H9 (cell line): ENCODE measurements at regions not wholly inside any gene's neighbourhood (a gene's known extent, or its start where the extent isn't known, plus 50 kb on each side); places are given as distances from the start of the nearest gene placed in this dataset.
A peak's percentile ranks its signal among the peaks of the same experiment; 100 is the strongest.

ENCODE experiments used
- DNase-seq: peaks from one replicate; pipeline ENCODE4 v3.0.0-alpha.2; 2017
- H2AFZ ChIP-seq: one replicate; pipeline ENCODE4 v1.6.1; 2013; ENCODE audit warnings: mild to moderate bottlenecking, low read length, control low read depth, moderate library complexity
- H2AK5ac ChIP-seq: 2 replicates; pipeline ENCODE4 v1.6.1; 2013; ENCODE audit warnings: low read length, control low read depth, mixed read lengths; ENCODE audit not compliant: insufficient read length
- H2BK120ac ChIP-seq: one replicate; pipeline ENCODE4 v1.6.1; 2013; ENCODE audit warnings: low read depth, mild to moderate bottlenecking, low read length, control low read depth, inconsistent platforms; ENCODE audit not compliant: poor library complexity, severe bottlenecking
- H2BK12ac ChIP-seq: 2 replicates; pipeline ENCODE4 v1.6.1; 2013; ENCODE audit warnings: low read length, control low read depth, mixed read lengths, low read depth; ENCODE audit not compliant: insufficient read length
- H2BK15ac ChIP-seq: 2 replicates; pipeline ENCODE4 v1.6.1; 2013; ENCODE audit warnings: low read depth, low read length, control low read depth
- H2BK20ac ChIP-seq: one replicate; pipeline ENCODE4 v1.6.1; 2013; ENCODE audit warnings: low read depth, mild to moderate bottlenecking, low read length, control low read depth, inconsistent platforms; ENCODE audit not compliant: poor library complexity, severe bottlenecking
- H2BK5ac ChIP-seq: 2 replicates; pipeline ENCODE4 v1.6.1; 2013; ENCODE audit warnings: low read length, control low read depth, mixed read lengths; ENCODE audit not compliant: insufficient read length
- H3K14ac ChIP-seq: 2 replicates; pipeline ENCODE4 v1.6.1; 2013; ENCODE audit warnings: low read length, control low read depth; ENCODE audit not compliant: insufficient read depth
- H3K18ac ChIP-seq: 2 replicates; pipeline ENCODE4 v1.6.1; 2013; ENCODE audit warnings: low read depth, mild to moderate bottlenecking, mixed read lengths, low read length, control low read depth; ENCODE audit not compliant: insufficient read length
- H3K23ac ChIP-seq: 2 replicates; pipeline ENCODE4 v1.6.1; 2013; ENCODE audit warnings: low read length, control low read depth, mixed read lengths, low read depth; ENCODE audit not compliant: insufficient read length
- H3K23me2 ChIP-seq: 2 replicates; pipeline ENCODE4 v1.6.1; 2013; ENCODE audit warnings: low read depth, mild to moderate bottlenecking, mixed read lengths, low read length, control low read depth; ENCODE audit not compliant: insufficient read length, poor library complexity, severe bottlenecking
- H3K27ac ChIP-seq: 2 replicates; pipeline ENCODE4 v1.5.1; 2013; ENCODE audit warnings: low read length, control low read depth, mixed read lengths, low read depth; ENCODE audit not compliant: insufficient read length
- H3K27me3 ChIP-seq: 2 replicates; pipeline ENCODE4 v1.6.1; 2013; ENCODE audit warnings: low read length, control low read depth, inconsistent platforms; ENCODE audit not compliant: insufficient read depth
- H3K4ac ChIP-seq: 2 replicates; pipeline ENCODE4 v1.6.1; 2013; ENCODE audit warnings: low read depth, mild to moderate bottlenecking, control low read depth, inconsistent platforms, low read length, moderate library complexity
- H3K4me1 ChIP-seq: 2 replicates; pipeline ENCODE4 v1.6.1; 2013; ENCODE audit warnings: low read length, control low read depth, inconsistent platforms; ENCODE audit not compliant: insufficient read depth
- H3K4me2 ChIP-seq: 2 replicates; pipeline ENCODE4 v1.6.1; 2013; ENCODE audit warnings: low read length, control low read depth, mixed read lengths; ENCODE audit not compliant: insufficient read length, insufficient read depth
- H3K56ac ChIP-seq: 2 replicates; pipeline ENCODE4 v1.6.1; 2013; ENCODE audit warnings: low read depth, mild to moderate bottlenecking, mixed read lengths, low read length, control low read depth; ENCODE audit not compliant: insufficient read length
- H3K79me1 ChIP-seq: 2 replicates; pipeline ENCODE4 v1.6.1; 2013; ENCODE audit warnings: low read depth, mild to moderate bottlenecking, moderate library complexity, low read length, control low read depth, inconsistent platforms; ENCODE audit not compliant: insufficient read depth, poor library complexity, severe bottlenecking
- H3K79me2 ChIP-seq: 2 replicates; pipeline ENCODE4 v1.6.1; 2013; ENCODE audit warnings: low read length, control low read depth, inconsistent platforms; ENCODE audit not compliant: insufficient read depth
- H3K9ac ChIP-seq: 2 replicates; pipeline ENCODE4 v1.6.1; 2013; ENCODE audit warnings: low read length, control low read depth, mixed read lengths; ENCODE audit not compliant: insufficient read length; ENCODE audit errors: extremely low read depth
- H3K9me3 ChIP-seq: one replicate; pipeline ENCODE4 v1.6.1; 2013; ENCODE audit warnings: low read depth, low read length, inconsistent platforms; ENCODE audit not compliant: control insufficient read depth
- H3T11ph ChIP-seq: one replicate; pipeline ENCODE4 v1.6.1; 2013; ENCODE audit warnings: mild to moderate bottlenecking, low read length, control low read depth, inconsistent platforms
- H4K20me1 ChIP-seq: one replicate; pipeline ENCODE4 v1.6.1; 2013; ENCODE audit not compliant: control insufficient read depth, insufficient read length, insufficient read depth
- H4K5ac ChIP-seq: 2 replicates; pipeline ENCODE4 v1.6.1; 2013; ENCODE audit warnings: low read depth, mild to moderate bottlenecking, mixed read lengths, low read length, control low read depth; ENCODE audit not compliant: insufficient read length
- H4K8ac ChIP-seq: replicated peaks from 2 replicates; pipeline ENCODE4 v1.6.1; 2013; ENCODE audit warnings: low read length, control low read depth, mixed read lengths, low read depth; ENCODE audit not compliant: insufficient read length
- H4K91ac ChIP-seq: 2 replicates; pipeline ENCODE4 v1.6.1; 2013; ENCODE audit warnings: low read depth, mild to moderate bottlenecking, moderate library complexity, mixed read lengths, low read length, control low read depth; ENCODE audit not compliant: insufficient read length
- H3K27ac Mint-ChIP-seq, 3 experiments: 2 replicates in 2 of 3; 3 replicates in 1 of 3; pipeline ENCODE4 v1.8.0; 2020 to 2021; ENCODE audit warnings: mixed read lengths in 3 of 3, mild to moderate bottlenecking in 1 of 3, moderate library complexity in 1 of 3
- H3K27me3 Mint-ChIP-seq: 2 replicates; pipeline ENCODE4 v1.8.0; 2021; ENCODE audit warnings: low read depth, mild to moderate bottlenecking, moderate library complexity, mixed read lengths
- H3K36me3 Mint-ChIP-seq, 3 experiments: 2 replicates in 2 of 3; 3 replicates in 1 of 3; pipeline ENCODE4 v1.8.0; 2020 to 2021; ENCODE audit warnings: low read depth in 3 of 3, mixed read lengths in 3 of 3; ENCODE audit not compliant: insufficient read depth in 1 of 3
- H3K4me1 Mint-ChIP-seq, 2 experiments: 2 replicates each; pipeline ENCODE4 v1.8.0; 2020; ENCODE audit warnings: mixed read lengths in 2 of 2
- H3K4me3 Mint-ChIP-seq, 2 experiments: 2 replicates in 1 of 2; 3 replicates in 1 of 2; pipeline ENCODE4 v1.8.0; 2020 to 2021; ENCODE audit warnings: mild to moderate bottlenecking in 2 of 2, mixed read lengths in 2 of 2, moderate library complexity in 1 of 2
- H3K9me3 Mint-ChIP-seq, 2 experiments: 2 replicates in 1 of 2; 3 replicates in 1 of 2; pipeline ENCODE4 v1.8.0; 2020; ENCODE audit warnings: mild to moderate bottlenecking in 2 of 2, mixed read lengths in 2 of 2, moderate library complexity in 1 of 2
- WGBS: extraction: QIAGEN DNeasy Blood & Tissue Kit; methylation state at CpG from one replicate; pipeline ENCODE4 v1.1.7; 2013; ENCODE audit warnings: missing lambda C conversion rate, low lambda C conversion rate, mixed read lengths; ENCODE audit not compliant: insufficient read length; ENCODE audit errors: extremely low coverage; 5-methylcytosine and 5-hydroxymethylcytosine counted together
- TF ChIP-seq, protein P1 (sequence below): fragments of 200-600 bp; sonication (generic); conservative IDR thresholded peaks from 3 replicates; pipeline ENCODE4 v1.8.0; 2021; ENCODE audit warnings: antibody characterized with exemption, mild to moderate bottlenecking

DNA sequence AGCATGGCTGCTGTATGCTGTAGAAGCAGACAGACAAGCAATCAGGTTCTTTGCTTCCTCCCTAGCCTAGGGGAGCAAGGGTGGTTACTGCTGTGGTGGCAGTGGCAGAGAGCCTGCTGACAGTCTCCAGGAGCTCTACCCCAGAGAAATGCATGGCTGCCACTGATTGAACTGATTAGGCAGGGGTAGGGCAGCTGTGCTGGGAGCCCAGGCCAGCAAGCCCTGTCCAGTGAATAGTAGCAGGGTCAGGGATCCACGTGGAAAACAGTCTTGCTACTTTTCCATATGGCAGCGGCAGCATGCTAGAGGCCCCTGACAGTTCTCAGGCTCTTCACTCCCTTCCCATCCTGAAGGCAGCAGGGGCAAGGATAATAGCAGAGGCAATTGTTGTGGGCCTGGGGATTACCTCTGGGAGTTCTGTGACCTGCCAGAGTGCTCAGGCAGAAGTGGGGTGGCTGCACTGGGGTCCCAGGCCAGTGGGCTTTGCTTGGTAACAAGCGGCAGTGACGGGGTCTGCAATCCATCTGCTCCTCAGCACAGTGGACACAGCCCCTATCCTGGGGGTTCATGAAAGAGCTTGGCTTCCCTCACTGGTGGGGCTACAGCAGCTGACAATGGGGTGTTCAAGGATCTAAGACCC, 558.8 kb upstream of the GHITM start:
- Histone ChIP-seq H3K4ac (no peak overlapping the region), H3K56ac (no peak overlapping the region), H2AK5ac (no peak overlapping the region), H3K27me3 (no peaks in the 10 kb centered on the region), H3K79me2 (no peaks in the 10 kb centered on the region), H2AFZ (no peak overlapping the region), H3K9me3 (no peaks in the 10 kb centered on the region), H2BK120ac (no peak overlapping the region), H4K5ac (no peak overlapping the region), H3K9ac (no peak overlapping the region), H3K23me2 (no peaks in the 10 kb centered on the region), H3K4me2 (no peak overlapping the region), H3K23ac (no peak overlapping the region), H3K79me1 (no peaks in the 10 kb centered on the region), H4K20me1 (no peaks in the 10 kb centered on the region), H3K18ac (no peak overlapping the region), H4K91ac (no peak overlapping the region), H3K4me1 (no peaks in the 10 kb centered on the region), H2BK12ac (no peak overlapping the region), H3K14ac (no peak overlapping the region), H2BK20ac (no peak overlapping the region), H2BK5ac (no peak overlapping the region), H4K8ac (no peak overlapping the region), H3T11ph (no peak overlapping the region), H2BK15ac (no peak overlapping the region), H3K27ac (no peak overlapping the region)
- WGBS, result no CpG with 5 or more reads among the region's 4 CpGs
- DNase-seq, result no peak
- Mint-ChIP-seq H3K9me3 (peaks cover 12 to 14% of the 10 kb centered on the region in 2 experiments; a peak in 4 of 5 replicates), H3K27me3 (peaks cover 2% of the 10 kb centered on the region), H3K4me3 (no peak overlapping the region), H3K4me1 (peaks cover 9 to 13% of the 10 kb centered on the region in 2 experiments; a peak in 3 of 4 replicates), H3K36me3 (peaks cover 0 to 6% (median 2%) of the 10 kb centered on the region in 3 experiments; a peak in 4 of 7 replicates), H3K27ac (peak overlapping the region in 1 of 3 experiments; percentile 87; a peak in 1 of 7 replicates)
- TF ChIP-seq, protein P1, sequence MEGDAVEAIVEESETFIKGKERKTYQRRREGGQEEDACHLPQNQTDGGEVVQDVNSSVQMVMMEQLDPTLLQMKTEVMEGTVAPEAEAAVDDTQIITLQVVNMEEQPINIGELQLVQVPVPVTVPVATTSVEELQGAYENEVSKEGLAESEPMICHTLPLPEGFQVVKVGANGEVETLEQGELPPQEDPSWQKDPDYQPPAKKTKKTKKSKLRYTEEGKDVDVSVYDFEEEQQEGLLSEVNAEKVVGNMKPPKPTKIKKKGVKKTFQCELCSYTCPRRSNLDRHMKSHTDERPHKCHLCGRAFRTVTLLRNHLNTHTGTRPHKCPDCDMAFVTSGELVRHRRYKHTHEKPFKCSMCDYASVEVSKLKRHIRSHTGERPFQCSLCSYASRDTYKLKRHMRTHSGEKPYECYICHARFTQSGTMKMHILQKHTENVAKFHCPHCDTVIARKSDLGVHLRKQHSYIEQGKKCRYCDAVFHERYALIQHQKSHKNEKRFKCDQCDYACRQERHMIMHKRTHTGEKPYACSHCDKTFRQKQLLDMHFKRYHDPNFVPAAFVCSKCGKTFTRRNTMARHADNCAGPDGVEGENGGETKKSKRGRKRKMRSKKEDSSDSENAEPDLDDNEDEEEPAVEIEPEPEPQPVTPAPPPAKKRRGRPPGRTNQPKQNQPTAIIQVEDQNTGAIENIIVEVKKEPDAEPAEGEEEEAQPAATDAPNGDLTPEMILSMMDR, result no peak
